Activated CD4-positive, alpha-beta T cell treated with anti-CD3 and anti-CD28 coated beads, Interleukin-2, amount 50 U/mL, for 4 hours (primary cell): ENCODE measurements at regions not wholly inside any gene's neighbourhood (a gene's known extent, or its start where the extent isn't known, plus 50 kb on each side); places are given as distances from the start of the nearest gene placed in this dataset.

Source experiments
- DNase-seq, 2 experiments: peaks; one replicate each; pipeline ENCODE4 v3.0.0-alpha.2; 2020

- DNase-seq: no peak
Measured at GRCh38 chr7:25895792-25896171, 256.2 kb upstream of the NFE2L3 start.

- DNase-seq: no peak
Measured at GRCh38 chr7:25897261-25897782, 254.7 kb upstream of the NFE2L3 start.

- no peak for DNase-seq
Measured at GRCh38 chr7:25900245-25900644, 251.8 kb upstream of the NFE2L3 start.

GRCh38 chr7:25900877-25901276, 251.1 kb upstream of the NFE2L3 start:
- DNase-seq: no peak

- no peak for DNase-seq
Measured at GRCh38 chr7:25901658-25902057, 250.3 kb upstream of the NFE2L3 start.

GRCh38 chr7:25906003-25906402, 246.0 kb upstream of the NFE2L3 start:
- no peak for DNase-seq

- DNase-seq: no peak
Measured at GRCh38 chr7:25906760-25907159, 245.2 kb upstream of the NFE2L3 start.

- no peak for DNase-seq
Measured at GRCh38 chr7:25907214-25907613, 244.8 kb upstream of the NFE2L3 start.

GRCh38 chr7:25907731-25908130, 244.3 kb upstream of the NFE2L3 start:
- no peak for DNase-seq

- no peak for DNase-seq
Measured at GRCh38 chr7:25908154-25908949, 243.6 kb upstream of the NFE2L3 start.

GRCh38 chr7:25911738-25912607, 240.0 kb upstream of the NFE2L3 start:
- DNase-seq: no peak

- DNase-seq: no peak
Measured at GRCh38 chr7:25913598-25914224, 238.3 kb upstream of the NFE2L3 start.

GRCh38 chr7:25918731-25919130, 233.3 kb upstream of the NFE2L3 start:
- DNase-seq: no peak

GRCh38 chr7:25922296-25922695, 229.7 kb upstream of the NFE2L3 start:
- DNase-seq: no peak

- no peak for DNase-seq
Measured at GRCh38 chr7:25923741-25924460, 228.1 kb upstream of the NFE2L3 start.

- no peak for DNase-seq
Measured at GRCh38 chr7:25926009-25926408, 226.0 kb upstream of the NFE2L3 start.

GRCh38 chr7:25926451-25926850, 225.5 kb upstream of the NFE2L3 start:
- no peak for DNase-seq

GRCh38 chr7:25926891-25927625, 224.9 kb upstream of the NFE2L3 start:
- no peak for DNase-seq

- no peak for DNase-seq
Measured at GRCh38 chr7:25927626-25927978, 224.4 kb upstream of the NFE2L3 start.

GRCh38 chr7:25928549-25929330, 223.3 kb upstream of the NFE2L3 start:
- no peak for DNase-seq

- no peak for DNase-seq
Measured at GRCh38 chr7:25929448-25929847, 222.6 kb upstream of the NFE2L3 start.
